ENCODE measurements at regions not wholly inside any gene's neighbourhood (a gene's known extent, or its start where the extent isn't known, plus 50 kb on each side); places are given as distances from the start of the nearest gene placed in this dataset.

DNA sequence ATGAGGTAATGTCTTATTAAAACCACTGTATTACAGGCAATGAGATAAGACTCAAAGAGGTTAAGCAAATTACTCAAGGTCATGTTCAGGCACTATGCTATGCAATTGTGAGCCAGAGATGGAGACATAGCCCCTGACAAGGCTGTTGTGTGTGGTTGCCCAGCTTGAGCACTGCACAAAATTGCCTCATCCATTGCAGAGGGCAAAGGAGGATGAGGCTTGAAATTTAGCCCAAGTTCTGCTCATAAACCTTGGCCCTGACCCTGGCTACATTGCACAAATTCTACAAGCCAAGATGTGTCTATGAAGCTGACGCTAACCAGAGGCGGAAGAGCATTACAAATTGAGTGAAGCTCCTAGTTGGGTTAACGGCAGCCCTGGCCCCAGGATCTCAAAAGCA lies 65.6 kb upstream of the PGM2 start:
- Histone ChIP-seq H3K4me3 (ENCODE audit: low read depth, low read length, poor library complexity, severe bottlenecking) (no peak overlapping the region), H3K36me3 (ENCODE audit: insufficient read depth, low read length, poor library complexity, severe bottlenecking) (no peaks in the 10 kb centered on the region), H3K27ac (ENCODE audit: low read depth, low read length, poor library complexity, severe bottlenecking) (no peak overlapping the region), H3K27me3 (replicated peaks; ENCODE audit: insufficient read depth, low read depth, low read length, poor library complexity) (no peaks in the 10 kb centered on the region), H3K9me3 (ENCODE audit: low read depth, low read length, poor library complexity, severe bottlenecking) (no peaks in the 10 kb centered on the region), H3K4me1 (ENCODE audit: insufficient read depth, low read length, poor library complexity, severe bottlenecking) (no peaks in the 10 kb centered on the region)
- no peak for TF ChIP-seq EZH2 (IDR thresholded peaks at IDR 0.05; ENCODE audit: borderline replicate concordance, low read depth, low read length, poor library complexity, severe bottlenecking)
- TF ChIP-seq, protein P1, sequence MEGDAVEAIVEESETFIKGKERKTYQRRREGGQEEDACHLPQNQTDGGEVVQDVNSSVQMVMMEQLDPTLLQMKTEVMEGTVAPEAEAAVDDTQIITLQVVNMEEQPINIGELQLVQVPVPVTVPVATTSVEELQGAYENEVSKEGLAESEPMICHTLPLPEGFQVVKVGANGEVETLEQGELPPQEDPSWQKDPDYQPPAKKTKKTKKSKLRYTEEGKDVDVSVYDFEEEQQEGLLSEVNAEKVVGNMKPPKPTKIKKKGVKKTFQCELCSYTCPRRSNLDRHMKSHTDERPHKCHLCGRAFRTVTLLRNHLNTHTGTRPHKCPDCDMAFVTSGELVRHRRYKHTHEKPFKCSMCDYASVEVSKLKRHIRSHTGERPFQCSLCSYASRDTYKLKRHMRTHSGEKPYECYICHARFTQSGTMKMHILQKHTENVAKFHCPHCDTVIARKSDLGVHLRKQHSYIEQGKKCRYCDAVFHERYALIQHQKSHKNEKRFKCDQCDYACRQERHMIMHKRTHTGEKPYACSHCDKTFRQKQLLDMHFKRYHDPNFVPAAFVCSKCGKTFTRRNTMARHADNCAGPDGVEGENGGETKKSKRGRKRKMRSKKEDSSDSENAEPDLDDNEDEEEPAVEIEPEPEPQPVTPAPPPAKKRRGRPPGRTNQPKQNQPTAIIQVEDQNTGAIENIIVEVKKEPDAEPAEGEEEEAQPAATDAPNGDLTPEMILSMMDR (conservative IDR thresholded peaks at IDR 0.05; ENCODE audit: low read depth, low read length): no peak
- no TSS peak for BruUV-seq (replicated peaks)
- no peak for DNase-seq (ENCODE audit: low spot score)
- ChIA-PET POLR2A (ENCODE audit: low non-redundant PET) (no interaction called here), CTCF (no interaction called here)
- intact Hi-C loops (cut with micrococcal nuclease; ENCODE audit: unreplicated experiment): no loop called here

DNA sequence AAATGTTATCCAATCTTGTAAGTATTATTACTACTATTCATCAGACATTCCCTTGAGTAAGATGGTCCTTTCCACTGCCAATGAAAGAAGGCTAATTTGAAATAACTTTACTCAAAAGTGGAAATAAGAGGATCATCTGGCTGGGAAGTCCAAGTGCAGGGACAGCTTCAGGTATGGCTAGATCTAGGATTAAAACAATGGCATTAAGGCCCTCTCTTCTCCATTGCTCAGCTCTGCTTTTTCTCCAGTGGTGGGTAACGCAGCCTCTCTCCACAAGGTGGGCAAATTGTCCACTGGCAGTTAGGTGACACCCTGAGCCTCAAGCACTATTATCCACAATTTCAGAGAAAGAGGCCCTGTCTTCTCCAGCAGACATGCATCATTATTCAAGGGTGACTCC lies 66.7 kb upstream of the PGM2 start:
- CTCF ChIA-PET: no interaction called here
- no peaks in the 10 kb centered on the region for H3K9me3 ChIP-seq (ENCODE audit: low read depth, low read length, poor library complexity, severe bottlenecking)

GRCh38 chr4:37758226-37758625 lies 68.3 kb upstream of the PGM2 start:
- no peak for DNase-seq (ENCODE audit: low spot score)
- H3K27ac ChIP-seq (ENCODE audit: low read depth, low read length, poor library complexity, severe bottlenecking): no peak overlapping the region
- no peak for TF ChIP-seq EZH2 (IDR thresholded peaks at IDR 0.05; ENCODE audit: borderline replicate concordance, low read depth, low read length, poor library complexity, severe bottlenecking)
- TF ChIP-seq, protein P1 (conservative IDR thresholded peaks at IDR 0.05; ENCODE audit: low read depth, low read length): no peak
- H3K27me3 ChIP-seq (replicated peaks; ENCODE audit: insufficient read depth, low read depth, low read length, poor library complexity): no peaks in the 10 kb centered on the region
- ChIA-PET CTCF (no interaction called here), POLR2A (ENCODE audit: low non-redundant PET) (no interaction called here)
- no TSS peak for BruUV-seq (replicated peaks)
- H3K4me1 ChIP-seq (ENCODE audit: insufficient read depth, low read length, poor library complexity, severe bottlenecking): no peaks in the 10 kb centered on the region
- no peaks in the 10 kb centered on the region for H3K36me3 ChIP-seq (ENCODE audit: insufficient read depth, low read length, poor library complexity, severe bottlenecking)
- intact Hi-C loops (cut with micrococcal nuclease; ENCODE audit: unreplicated experiment): no loop called here
- no peak overlapping the region for H3K4me3 ChIP-seq (ENCODE audit: low read depth, low read length, poor library complexity, severe bottlenecking)
- H3K9me3 ChIP-seq (ENCODE audit: low read depth, low read length, poor library complexity, severe bottlenecking): no peaks in the 10 kb centered on the region

More for the DNA sequence above, 66.7 kb upstream of the PGM2 start:
- no peak for DNase-seq (ENCODE audit: low spot score)
- H3K36me3 ChIP-seq (ENCODE audit: insufficient read depth, low read length, poor library complexity, severe bottlenecking): no peaks in the 10 kb centered on the region
- intact Hi-C loops (cut with micrococcal nuclease; ENCODE audit: unreplicated experiment): no loop called here
- no peak overlapping the region for H3K4me3 ChIP-seq (ENCODE audit: low read depth, low read length, poor library complexity, severe bottlenecking)
- H3K27ac ChIP-seq (ENCODE audit: low read depth, low read length, poor library complexity, severe bottlenecking): no peak overlapping the region
- H3K27me3 ChIP-seq (replicated peaks; ENCODE audit: insufficient read depth, low read depth, low read length, poor library complexity): no peaks in the 10 kb centered on the region
- TF ChIP-seq, protein P1 (conservative IDR thresholded peaks at IDR 0.05; ENCODE audit: low read depth, low read length): no peak
- no peak for TF ChIP-seq EZH2 (IDR thresholded peaks at IDR 0.05; ENCODE audit: borderline replicate concordance, low read depth, low read length, poor library complexity, severe bottlenecking)
- POLR2A ChIA-PET (ENCODE audit: low non-redundant PET): no interaction called here
- BruUV-seq (replicated peaks): no TSS peak
- no peaks in the 10 kb centered on the region for H3K4me1 ChIP-seq (ENCODE audit: insufficient read depth, low read length, poor library complexity, severe bottlenecking)
